HCT116 (cell line): ENCODE measurements at regions not wholly inside any gene's neighbourhood (a gene's known extent, or its start where the extent isn't known, plus 50 kb on each side); places are given as distances from the start of the nearest gene placed in this dataset.

Source experiments
- ATAC-seq: fragments of 200-7000 bp; cut with Tn5 transposase; 2 replicates; pipeline ENCODE4 v1.9.1; 2020; ENCODE audit warnings: mild to moderate bottlenecking, moderate library complexity
- BruUV-seq: library from RNA; stranded (reverse); fragments of 400-500 nt; replicated peaks from 2 replicates; lab custom pipeline; 2021; lab: Mats Ljungman, UMichigan
- CTCF ChIA-PET: fragments of 300-600 bp; sonication (Branson Sonifier 250); formaldehyde crosslinking; loops from one replicate; lab custom pipeline; 2021; ENCODE audit warnings: antibody characterized with exemption; lab: Charles Lee
- POLR2A ChIA-PET: fragments of 300-600, 350-600 bp; sonication (Branson Sonifier 250); formaldehyde crosslinking; loops from one replicate; lab custom pipeline; 2021; ENCODE audit warnings: antibody characterized with exemption; lab: Charles Lee
- RAD21 ChIA-PET, 2 experiments: fragments of 300-600 bp; sonication (Branson Sonifier 250); formaldehyde crosslinking; loops; one replicate each; lab custom pipeline; 2023; ENCODE audit warnings: low total read pairs in 2 of 2; ENCODE audit not compliant: uncharacterized antibody in 2 of 2, unreplicated experiment in 2 of 2, low non-redundant PET in 1 of 2; lab: Charles Lee
- DNase-seq: peaks from one replicate; pipeline ENCODE4 v3.0.0-alpha.2; 2010; ENCODE audit warnings: low read depth, low spot score
- H2AFZ ChIP-seq: fragments of 200-600 bp; shearing (Covaris generic), sonication (generic); 2 replicates; pipeline ENCODE4 v1.6.1; 2017; ENCODE audit warnings: low read depth, mixed run types, mixed read lengths, antibody characterized with exemption, low read length; ENCODE audit not compliant: poor library complexity, severe bottlenecking
- H3K27ac ChIP-seq: 2 replicates; pipeline ENCODE4 v1.5.1; 2012; ENCODE audit warnings: low read depth, low read length
- H3K27me3 ChIP-seq: fragments of 200-600 bp; sonication (generic); 2 replicates; pipeline ENCODE4 v1.6.1; 2016; ENCODE audit warnings: mixed run types, low read length, mixed read lengths; ENCODE audit not compliant: insufficient read depth
- H3K36me3 ChIP-seq, 2 experiments: fragments of 200-500 bp in 1 of 2; fragments of 200-600 bp in 1 of 2; sonication (Bioruptor generic) in 1 of 2; sonication (generic) in 1 of 2; 2 replicates each; pipeline versions ENCODE4 v1.5.1 to v1.6.1; 2014 to 2016; ENCODE audit warnings: low read length in 2 of 2, inconsistent platforms in 1 of 2, mixed read lengths in 1 of 2, mixed run types in 1 of 2; ENCODE audit not compliant: insufficient read depth in 2 of 2, control insufficient read depth in 1 of 2
- H3K4me1 ChIP-seq, 2 experiments: fragments of 200-600 bp in 1 of 2; sonication (generic) in 1 of 2; 2 replicates each; pipeline versions ENCODE4 v1.5.1 to v1.6.1; 2012 to 2017; ENCODE audit warnings: low read length in 2 of 2, inconsistent platforms in 1 of 2, mild to moderate bottlenecking in 1 of 2, mixed read lengths in 1 of 2, mixed run types in 1 of 2, moderate library complexity in 1 of 2; ENCODE audit not compliant: insufficient read depth in 2 of 2, control insufficient read depth in 1 of 2
- H3K4me2 ChIP-seq: fragments of 200-600 bp; sonication (generic); 2 replicates; pipeline ENCODE4 v1.6.1; 2017; ENCODE audit warnings: mixed run types, low read length, mixed read lengths
- H3K4me3 ChIP-seq, 2 experiments: fragments of 200-600 bp in 1 of 2; sonication (generic) in 1 of 2; replicated peaks in 1 of 2; 2 replicates each; pipeline ENCODE4 v1.5.1; 2011 to 2016; ENCODE audit warnings: low read length in 2 of 2, control low read depth in 1 of 2, low read depth in 1 of 2, mild to moderate bottlenecking in 1 of 2, mixed read lengths in 1 of 2, mixed run types in 1 of 2
- H3K79me2 ChIP-seq: fragments of 200-600 bp; sonication (generic); 2 replicates; pipeline ENCODE4 v1.6.1; 2017; ENCODE audit warnings: mild to moderate bottlenecking, mixed run types, low read length, moderate library complexity, mixed read lengths; ENCODE audit not compliant: insufficient read depth
- H3K9ac ChIP-seq: fragments of 200-600 bp; sonication (generic); 2 replicates; pipeline ENCODE4 v1.6.1; 2016; ENCODE audit warnings: low read length, mixed read lengths
- H3K9me2 ChIP-seq: fragments of 200-600 bp; sonication (generic), shearing (Covaris generic); 2 replicates; pipeline ENCODE4 v1.6.1; 2017; ENCODE audit warnings: mixed run types, mild to moderate bottlenecking, moderate library complexity; ENCODE audit not compliant: insufficient read depth
- H3K9me3 ChIP-seq, 2 experiments: fragments of 200-500 bp in 1 of 2; fragments of 200-600 bp in 1 of 2; sonication (Bioruptor generic) in 1 of 2; sonication (generic) in 1 of 2; 2 replicates each; pipeline ENCODE4 v1.6.1; 2014 to 2017; ENCODE audit warnings: low read length in 2 of 2, mixed read lengths in 2 of 2, inconsistent platforms in 1 of 2, low read depth in 1 of 2, mild to moderate bottlenecking in 1 of 2, mixed run types in 1 of 2, moderate library complexity in 1 of 2; ENCODE audit not compliant: control insufficient read depth in 1 of 2, insufficient read depth in 1 of 2
- H4K20me1 ChIP-seq: fragments of 200-600 bp; sonication (generic), shearing (Covaris generic); 2 replicates; pipeline ENCODE4 v1.6.1; 2017; ENCODE audit warnings: mixed run types, mild to moderate bottlenecking, moderate library complexity; ENCODE audit not compliant: insufficient read depth
- CBX3 ChIP-seq: IDR thresholded peaks from 2 replicates; pipeline ENCODE4 v1.6.1; 2012; ENCODE audit warnings: low read depth
- ELF1 ChIP-seq: IDR thresholded peaks from 2 replicates; pipeline ENCODE4 v1.6.1; 2012; ENCODE audit warnings: low read depth, borderline replicate concordance
- EZH2phosphoT487 ChIP-seq: fragments of 200-600 bp; IDR thresholded peaks from 2 replicates; pipeline ENCODE4 v1.6.1; 2018; ENCODE audit warnings: antibody characterized with exemption, borderline replicate concordance
- FOSL1 ChIP-seq: IDR thresholded peaks from 2 replicates; pipeline ENCODE4 v1.6.1; 2012; ENCODE audit warnings: low read depth
- JUND ChIP-seq: IDR thresholded peaks from 2 replicates; pipeline ENCODE4 v1.6.1; 2012
- POLR2A ChIP-seq: IDR thresholded peaks from 2 replicates; pipeline ENCODE4 v1.7.0; 2011; ENCODE audit warnings: borderline replicate concordance; ENCODE audit not compliant: insufficient read depth, insufficient read length; ENCODE audit errors: extremely low read depth
- POLR2AphosphoS5 ChIP-seq: IDR thresholded peaks from 2 replicates; pipeline ENCODE4 v1.6.1; 2011; ENCODE audit warnings: mild to moderate bottlenecking, low read depth, low read length, moderate library complexity
- RAD21 ChIP-seq: IDR thresholded peaks from 2 replicates; pipeline ENCODE4 v1.6.1; 2012; ENCODE audit warnings: low read depth, mild to moderate bottlenecking
- SIN3A ChIP-seq: IDR thresholded peaks from 2 replicates; pipeline ENCODE4 v1.6.1; 2012; ENCODE audit warnings: low read depth
- SP1 ChIP-seq: IDR thresholded peaks from 2 replicates; pipeline ENCODE4 v1.6.1; 2012; ENCODE audit warnings: low read depth
- TCF7L2 ChIP-seq: IDR thresholded peaks from 2 replicates; pipeline ENCODE4 v1.7.0; 2011; ENCODE audit warnings: borderline replicate concordance, inconsistent platforms; ENCODE audit not compliant: insufficient read depth, insufficient read length; ENCODE audit errors: extremely low read depth
- YY1 ChIP-seq: IDR thresholded peaks from 2 replicates; pipeline ENCODE4 v1.6.1; 2011; ENCODE audit warnings: low read length, low read depth, moderate library complexity, mild to moderate bottlenecking; ENCODE audit not compliant: insufficient replicate concordance; ENCODE audit errors: extremely low read depth
- ZFX ChIP-seq: fragments of 450-650 bp; IDR thresholded peaks from 2 replicates; pipeline ENCODE4 v1.6.1; 2017
- ZNF274 ChIP-seq: fragments of 200-500 bp; sonication (Bioruptor generic); IDR thresholded peaks from 2 replicates; pipeline ENCODE4 v1.6.1; 2014; ENCODE audit warnings: mild to moderate bottlenecking, low read depth, low read length, inconsistent platforms
- intact Hi-C: fragments of 100-400 bp; cut with micrococcal nuclease; formaldehyde crosslinking; loops from 2 replicates; pipeline ENCODE4 v1.10.0; 2022
- TF ChIP-seq, protein P1 (sequence below), 3 experiments: fragments of 200-600 bp in 1 of 3; sonication (generic) in 1 of 3; IDR thresholded peaks in 2 of 3; conservative IDR thresholded peaks in 1 of 3; 2 replicates each; pipeline ENCODE4 v1.5.1; 2012 to 2017; ENCODE audit warnings: low read depth in 2 of 3, low read length in 2 of 3, antibody characterized with exemption in 1 of 3, borderline replicate concordance in 1 of 3, control low read depth in 1 of 3, mild to moderate bottlenecking in 1 of 3, mixed read lengths in 1 of 3, mixed run types in 1 of 3, moderate library complexity in 1 of 3; ENCODE audit not compliant: insufficient read depth in 1 of 3
- TF ChIP-seq, protein P2 (sequence below): IDR thresholded peaks from 2 replicates; pipeline ENCODE4 v1.6.1; 2012
- TF ChIP-seq, protein P3 (sequence below): IDR thresholded peaks from 2 replicates; pipeline ENCODE4 v1.6.1; 2012; ENCODE audit warnings: low read depth
- TF ChIP-seq, protein P4 (sequence below): IDR thresholded peaks from 2 replicates; pipeline ENCODE4 v1.6.1; 2011; ENCODE audit warnings: mild to moderate bottlenecking, low read length, moderate library complexity; ENCODE audit not compliant: insufficient replicate concordance; ENCODE audit errors: extremely low read depth

DNA sequence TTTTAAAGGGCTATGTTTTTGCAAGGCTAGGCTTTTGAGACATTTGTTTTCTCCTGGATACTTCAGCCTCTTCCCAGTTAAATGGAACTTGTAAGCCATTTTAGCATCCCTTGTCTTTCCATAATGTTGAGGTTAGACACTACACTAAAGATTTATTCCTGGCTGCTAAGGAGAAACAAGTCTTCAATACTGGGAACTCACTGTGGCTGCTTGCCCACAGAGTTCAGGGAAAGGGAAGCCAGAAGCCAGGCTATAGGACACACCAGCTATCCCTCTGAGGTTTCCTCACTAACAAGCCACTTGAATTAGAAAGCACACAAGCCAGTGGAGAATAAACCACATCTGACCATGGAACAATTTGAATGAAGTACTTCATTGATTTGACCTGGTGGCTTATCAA, 421.7 kb upstream of the CHRM2 start:
- CTCF ChIA-PET, result no interaction called here
- BruUV-seq, result no TSS peak

More for the DNA sequence above, 421.7 kb upstream of the CHRM2 start:
- Histone ChIP-seq H3K9ac (no peak overlapping the region), H3K9me2 (no peaks in the 10 kb centered on the region), H3K4me3 (no peak overlapping the region), H3K4me1 (no peaks in the 10 kb centered on the region), H3K27me3 (no peaks in the 10 kb centered on the region), H3K4me2 (no peak overlapping the region), H4K20me1 (no peaks in the 10 kb centered on the region), H3K36me3 (no peaks in the 10 kb centered on the region), H3K27ac (no peak overlapping the region), H2AFZ (no peak overlapping the region), H3K9me3 (peaks cover 0 to 4% of the 10 kb centered on the region in 2 experiments; a peak in 2 of 4 replicates), H3K79me2 (no peaks in the 10 kb centered on the region)
- TF ChIP-seq FOSL1 (no peak), SIN3A (no peak), EZH2phosphoT487 (no peak), SP1 (no peak), YY1 (no peak), ELF1 (no peak), JUND (no peak), ZFX (no peak), RAD21 (no peak), POLR2AphosphoS5 (no peak), POLR2A (no peak), CBX3 (no peak), ZNF274 (no peak), TCF7L2 (no peak)
- TF ChIP-seq, protein P1, sequence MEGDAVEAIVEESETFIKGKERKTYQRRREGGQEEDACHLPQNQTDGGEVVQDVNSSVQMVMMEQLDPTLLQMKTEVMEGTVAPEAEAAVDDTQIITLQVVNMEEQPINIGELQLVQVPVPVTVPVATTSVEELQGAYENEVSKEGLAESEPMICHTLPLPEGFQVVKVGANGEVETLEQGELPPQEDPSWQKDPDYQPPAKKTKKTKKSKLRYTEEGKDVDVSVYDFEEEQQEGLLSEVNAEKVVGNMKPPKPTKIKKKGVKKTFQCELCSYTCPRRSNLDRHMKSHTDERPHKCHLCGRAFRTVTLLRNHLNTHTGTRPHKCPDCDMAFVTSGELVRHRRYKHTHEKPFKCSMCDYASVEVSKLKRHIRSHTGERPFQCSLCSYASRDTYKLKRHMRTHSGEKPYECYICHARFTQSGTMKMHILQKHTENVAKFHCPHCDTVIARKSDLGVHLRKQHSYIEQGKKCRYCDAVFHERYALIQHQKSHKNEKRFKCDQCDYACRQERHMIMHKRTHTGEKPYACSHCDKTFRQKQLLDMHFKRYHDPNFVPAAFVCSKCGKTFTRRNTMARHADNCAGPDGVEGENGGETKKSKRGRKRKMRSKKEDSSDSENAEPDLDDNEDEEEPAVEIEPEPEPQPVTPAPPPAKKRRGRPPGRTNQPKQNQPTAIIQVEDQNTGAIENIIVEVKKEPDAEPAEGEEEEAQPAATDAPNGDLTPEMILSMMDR (IDR thresholded peaks at IDR 0.05 in 2 of 3, conservative IDR thresholded peaks at IDR 0.05 in 1 of 3; ENCODE audit: borderline replicate concordance in 1 of 3, insufficient read depth in 1 of 3, low read depth in 2 of 3, low read length in 2 of 3), result no peak
- TF ChIP-seq, protein P2, sequence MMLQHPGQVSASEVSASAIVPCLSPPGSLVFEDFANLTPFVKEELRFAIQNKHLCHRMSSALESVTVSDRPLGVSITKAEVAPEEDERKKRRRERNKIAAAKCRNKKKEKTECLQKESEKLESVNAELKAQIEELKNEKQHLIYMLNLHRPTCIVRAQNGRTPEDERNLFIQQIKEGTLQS, result no peak
- TF ChIP-seq, protein P3, sequence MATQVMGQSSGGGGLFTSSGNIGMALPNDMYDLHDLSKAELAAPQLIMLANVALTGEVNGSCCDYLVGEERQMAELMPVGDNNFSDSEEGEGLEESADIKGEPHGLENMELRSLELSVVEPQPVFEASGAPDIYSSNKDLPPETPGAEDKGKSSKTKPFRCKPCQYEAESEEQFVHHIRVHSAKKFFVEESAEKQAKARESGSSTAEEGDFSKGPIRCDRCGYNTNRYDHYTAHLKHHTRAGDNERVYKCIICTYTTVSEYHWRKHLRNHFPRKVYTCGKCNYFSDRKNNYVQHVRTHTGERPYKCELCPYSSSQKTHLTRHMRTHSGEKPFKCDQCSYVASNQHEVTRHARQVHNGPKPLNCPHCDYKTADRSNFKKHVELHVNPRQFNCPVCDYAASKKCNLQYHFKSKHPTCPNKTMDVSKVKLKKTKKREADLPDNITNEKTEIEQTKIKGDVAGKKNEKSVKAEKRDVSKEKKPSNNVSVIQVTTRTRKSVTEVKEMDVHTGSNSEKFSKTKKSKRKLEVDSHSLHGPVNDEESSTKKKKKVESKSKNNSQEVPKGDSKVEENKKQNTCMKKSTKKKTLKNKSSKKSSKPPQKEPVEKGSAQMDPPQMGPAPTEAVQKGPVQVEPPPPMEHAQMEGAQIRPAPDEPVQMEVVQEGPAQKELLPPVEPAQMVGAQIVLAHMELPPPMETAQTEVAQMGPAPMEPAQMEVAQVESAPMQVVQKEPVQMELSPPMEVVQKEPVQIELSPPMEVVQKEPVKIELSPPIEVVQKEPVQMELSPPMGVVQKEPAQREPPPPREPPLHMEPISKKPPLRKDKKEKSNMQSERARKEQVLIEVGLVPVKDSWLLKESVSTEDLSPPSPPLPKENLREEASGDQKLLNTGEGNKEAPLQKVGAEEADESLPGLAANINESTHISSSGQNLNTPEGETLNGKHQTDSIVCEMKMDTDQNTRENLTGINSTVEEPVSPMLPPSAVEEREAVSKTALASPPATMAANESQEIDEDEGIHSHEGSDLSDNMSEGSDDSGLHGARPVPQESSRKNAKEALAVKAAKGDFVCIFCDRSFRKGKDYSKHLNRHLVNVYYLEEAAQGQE, result no peak
- TF ChIP-seq, protein P4, sequence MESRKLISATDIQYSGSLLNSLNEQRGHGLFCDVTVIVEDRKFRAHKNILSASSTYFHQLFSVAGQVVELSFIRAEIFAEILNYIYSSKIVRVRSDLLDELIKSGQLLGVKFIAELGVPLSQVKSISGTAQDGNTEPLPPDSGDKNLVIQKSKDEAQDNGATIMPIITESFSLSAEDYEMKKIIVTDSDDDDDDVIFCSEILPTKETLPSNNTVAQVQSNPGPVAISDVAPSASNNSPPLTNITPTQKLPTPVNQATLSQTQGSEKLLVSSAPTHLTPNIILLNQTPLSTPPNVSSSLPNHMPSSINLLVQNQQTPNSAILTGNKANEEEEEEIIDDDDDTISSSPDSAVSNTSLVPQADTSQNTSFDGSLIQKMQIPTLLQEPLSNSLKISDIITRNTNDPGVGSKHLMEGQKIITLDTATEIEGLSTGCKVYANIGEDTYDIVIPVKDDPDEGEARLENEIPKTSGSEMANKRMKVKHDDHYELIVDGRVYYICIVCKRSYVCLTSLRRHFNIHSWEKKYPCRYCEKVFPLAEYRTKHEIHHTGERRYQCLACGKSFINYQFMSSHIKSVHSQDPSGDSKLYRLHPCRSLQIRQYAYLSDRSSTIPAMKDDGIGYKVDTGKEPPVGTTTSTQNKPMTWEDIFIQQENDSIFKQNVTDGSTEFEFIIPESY, result no peak
- POLR2A ChIA-PET, result no interaction called here
- DNase-seq (no peak), ATAC-seq (no peak)
- RAD21 ChIA-PET, result no interaction called here
- intact Hi-C loops, result no loop called here
